HepG2 (cell line): ENCODE measurements at regions not wholly inside any gene's neighbourhood (a gene's known extent, or its start where the extent isn't known, plus 50 kb on each side); places are given as distances from the start of the nearest gene placed in this dataset.

ENCODE experiments used
- ATAC-seq: fragments of 200-7000 bp; cut with Tn5 transposase; 3 replicates; pipeline ENCODE4 v1.9.1; 2020; ENCODE audit warnings: mild to moderate bottlenecking, moderate library complexity
- BruUV-seq: library from RNA; stranded (reverse); fragments of 400-500 nt; replicated peaks from 2 replicates; lab custom pipeline; 2021; lab: Mats Ljungman, UMichigan
- CTCF ChIA-PET: fragments of 300-600 bp; formaldehyde crosslinking; extraction: SDS; loops from one replicate; lab custom pipeline; 2021; ENCODE audit warnings: low total read pairs, inconsistent platforms, low intra/inter-chr PET ratio; lab: Yijun Ruan, JAX
- POLR2A ChIA-PET: fragments of 350-600 bp; sonication (Branson Sonifier 250); formaldehyde crosslinking; loops from one replicate; lab custom pipeline; 2020; ENCODE audit warnings: antibody characterized with exemption, inconsistent platforms; lab: Yijun Ruan, JAX
- DNase-seq: peaks from one replicate; pipeline ENCODE4 v3.0.0-alpha.2; 2015; ENCODE audit warnings: low spot score
- FAIRE-seq: peaks from 3 replicates; lab custom pipeline; 2011; peaks lifted over from hg19 to GRCh38; lab: Jason Lieb, UNC
- H2AFZ ChIP-seq: one replicate; pipeline ENCODE4 v1.6.1; 2011; ENCODE audit warnings: low read length, inconsistent platforms
- H3K27ac ChIP-seq: fragments of 300-600 bp; 3 replicates; pipeline ENCODE4 v1.8.0; 2011; ENCODE audit warnings: mixed run types, mild to moderate bottlenecking, mixed read lengths, low read length, inconsistent platforms; ENCODE audit not compliant: insufficient read depth; ENCODE audit errors: extremely low read length
- H3K27me3 ChIP-seq, 2 experiments: fragments of 200-600 bp in 1 of 2; 2 replicates in 1 of 2; 3 replicates in 1 of 2; pipeline versions ENCODE4 v1.6.0 to v1.8.0; 2011; ENCODE audit warnings: low read length in 2 of 2, mild to moderate bottlenecking in 2 of 2, moderate library complexity in 2 of 2, inconsistent platforms in 1 of 2; ENCODE audit not compliant: insufficient read depth in 2 of 2, control insufficient read depth in 1 of 2
- H3K36me3 ChIP-seq, 2 experiments: fragments of 200-600 bp in 1 of 2; replicated peaks in 1 of 2; 2 replicates in 1 of 2; 3 replicates in 1 of 2; pipeline versions ENCODE4 v1.5.1 to v1.8.0; 2011; ENCODE audit warnings: low read length in 2 of 2, inconsistent platforms in 1 of 2; ENCODE audit not compliant: insufficient read depth in 2 of 2, control insufficient read depth in 1 of 2
- H3K4me1 ChIP-seq: 2 replicates; pipeline ENCODE4 v1.5.1; 2012; ENCODE audit warnings: low read length, inconsistent platforms; ENCODE audit not compliant: insufficient read depth
- H3K4me2 ChIP-seq: 2 replicates; pipeline ENCODE4 v1.6.0; 2011; ENCODE audit warnings: low read depth, low read length, inconsistent platforms
- H3K4me3 ChIP-seq, 3 experiments: fragments of 200-600 bp in 1 of 3; sonication (generic), shearing (Covaris generic) in 1 of 3; replicated peaks in 1 of 3; 2 replicates each; pipeline ENCODE4 v1.5.1; 2011 to 2016; ENCODE audit warnings: low read length in 3 of 3, inconsistent platforms in 2 of 3, low read depth in 2 of 3, mild to moderate bottlenecking in 2 of 3, control low read depth in 1 of 3, mixed read lengths in 1 of 3; ENCODE audit not compliant: insufficient read depth in 1 of 3
- H3K79me2 ChIP-seq: one replicate; pipeline ENCODE4 v1.6.1; 2011; ENCODE audit warnings: low read length, inconsistent platforms; ENCODE audit not compliant: insufficient read depth
- H3K9ac ChIP-seq: 2 replicates; pipeline ENCODE4 v1.6.0; 2011; ENCODE audit warnings: mild to moderate bottlenecking, low read depth, low read length, inconsistent platforms; ENCODE audit not compliant: insufficient read depth
- H3K9me3 ChIP-seq: 2 replicates; pipeline ENCODE4 v1.5.1; 2012; ENCODE audit warnings: mild to moderate bottlenecking, low read length
- H4K20me1 ChIP-seq: 2 replicates; pipeline ENCODE4 v1.6.0; 2011; ENCODE audit warnings: inconsistent platforms, mild to moderate bottlenecking, low read length, moderate library complexity; ENCODE audit not compliant: insufficient read depth
- ARID2 ChIP-seq: sonication (generic); formaldehyde crosslinking; IDR thresholded peaks from 2 replicates; pipeline ENCODE4 v1.8.1; 2022; ENCODE audit warnings: mild to moderate bottlenecking, missing genetic modification reagents, borderline replicate concordance
- HNF4A ChIP-seq: sonication (generic); formaldehyde crosslinking; IDR thresholded peaks from 2 replicates; pipeline ENCODE4 v1.4.0; 2020; ENCODE audit warnings: missing genetic modification reagents
- PHF20 ChIP-seq: sonication (generic); formaldehyde crosslinking; IDR thresholded peaks from 2 replicates; pipeline ENCODE4 v1.5.0; 2020; ENCODE audit warnings: mild to moderate bottlenecking, missing genetic modification reagents
- SAFB2 ChIP-seq: sonication (generic); formaldehyde crosslinking; IDR thresholded peaks from 2 replicates; pipeline ENCODE4 v1.5.1; 2020; ENCODE audit warnings: missing genetic modification reagents, low read depth, mild to moderate bottlenecking, borderline replicate concordance
- SIN3B ChIP-seq: fragments of 150-350 bp; IDR thresholded peaks from 2 replicates; pipeline ENCODE4 v1.6.1; 2014; ENCODE audit warnings: low read length
- ZNF138 ChIP-seq: sonication (generic); formaldehyde crosslinking; IDR thresholded peaks from 2 replicates; pipeline ENCODE4 v1.5.0; 2020; ENCODE audit warnings: mild to moderate bottlenecking, low read depth, missing genetic modification reagents
- ZNF234 ChIP-seq: sonication (generic); formaldehyde crosslinking; conservative IDR thresholded peaks from 2 replicates; pipeline ENCODE4 v1.5.1; 2020; ENCODE audit warnings: mild to moderate bottlenecking, missing genetic modification reagents
- ZNF333 ChIP-seq: sonication (generic); formaldehyde crosslinking; IDR thresholded peaks from 2 replicates; pipeline ENCODE4 v1.4.0; 2020; ENCODE audit warnings: mild to moderate bottlenecking, missing genetic modification reagents, borderline replicate concordance
- ZNF709 ChIP-seq: sonication (generic); formaldehyde crosslinking; IDR thresholded peaks from 2 replicates; pipeline ENCODE4 v1.5.0; 2020; ENCODE audit warnings: mild to moderate bottlenecking, missing genetic modification reagents
- WGBS: methylation state at CpG from one replicate; pipeline ENCODE4 v1.1.6; 2017; ENCODE audit warnings: low lambda C conversion rate; 5-methylcytosine and 5-hydroxymethylcytosine counted together
- in situ Hi-C: cut with HindIII; loops from 2 replicates; pipeline ENCODE4 v1.10.0; 2017; ENCODE audit warnings: low pct_unique_long_range_greater_than_20kb; ENCODE audit not compliant: extremely low pct_ligation_motif_present
- intact Hi-C: fragments of 100-400 bp; cut with micrococcal nuclease; formaldehyde crosslinking; loops from one replicate; pipeline ENCODE4 v1.10.0; 2022; ENCODE audit not compliant: unreplicated experiment
- TF ChIP-seq, protein P1 (sequence below): IDR thresholded peaks from 2 replicates; pipeline ENCODE4 v1.6.1; 2016; ENCODE audit warnings: mild to moderate bottlenecking, missing biosample characterization, missing genetic modification reagents
- TF ChIP-seq, protein P2 (sequence below): sonication (generic); formaldehyde crosslinking; IDR thresholded peaks from 2 replicates; pipeline ENCODE4 v1.4.0; 2020; ENCODE audit warnings: low read depth, mild to moderate bottlenecking, missing genetic modification reagents
- TF ChIP-seq, protein P3 (sequence below), 2 experiments: sonication (generic) in 1 of 2; formaldehyde crosslinking in 1 of 2; IDR thresholded peaks; 2 replicates each; pipeline versions ENCODE4 v1.4.0 to v1.6.1; 2016 to 2020; ENCODE audit warnings: borderline replicate concordance in 1 of 2, low read depth in 1 of 2, mild to moderate bottlenecking in 1 of 2, missing genetic modification reagents in 1 of 2
- TF ChIP-seq, protein P4 (sequence below): sonication (generic); formaldehyde crosslinking; IDR thresholded peaks from 2 replicates; pipeline ENCODE4 v1.4.0; 2020; ENCODE audit warnings: missing genetic modification reagents
- TF ChIP-seq, protein P5 (sequence below): sonication (generic); formaldehyde crosslinking; IDR thresholded peaks from 2 replicates; pipeline ENCODE4 v1.5.0; 2020; ENCODE audit warnings: mild to moderate bottlenecking, missing genetic modification reagents, borderline replicate concordance

DNA sequence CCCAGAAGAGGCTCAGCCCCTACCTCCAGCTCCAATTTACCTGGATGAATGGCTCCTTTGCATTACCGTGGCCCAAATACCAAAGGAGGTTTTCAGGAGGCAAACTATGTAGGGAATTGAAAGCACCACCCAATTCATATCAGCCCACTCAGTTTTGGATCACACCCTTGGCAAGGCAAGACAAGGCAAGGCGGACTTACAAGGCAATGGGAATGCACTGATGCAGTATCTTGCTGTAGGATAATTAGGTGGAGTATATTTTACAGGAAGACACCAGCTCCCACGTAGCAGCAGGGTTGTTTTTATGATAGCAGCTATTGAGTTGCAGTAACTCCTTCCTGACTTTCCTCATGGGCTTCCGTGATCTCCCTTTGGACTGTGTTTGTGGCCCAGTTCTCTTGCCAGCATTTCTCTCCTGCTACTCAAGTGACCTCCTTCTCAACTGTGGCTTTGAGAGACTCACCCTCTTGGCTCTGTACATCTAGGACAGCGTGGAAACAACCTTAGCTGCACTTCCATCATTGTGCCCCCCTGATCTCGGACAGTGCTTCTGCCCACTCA, 935.9 kb downstream of the EFNB2 start:
- no peak overlapping the region for H3K4me3 ChIP-seq
- H3K9me3 ChIP-seq: peaks cover 56% of the 10 kb centered on the region
- 4% methylated on average over 4 of the region's 6 CpGs for WGBS
- in situ Hi-C loops: no loop called here
- CTCF ChIA-PET: no interaction called here
- H2AFZ ChIP-seq: no peak overlapping the region
- no peaks in the 10 kb centered on the region for H3K36me3 ChIP-seq
- FAIRE-seq (no peak), DNase-seq (no peak), ATAC-seq (no peak)
- no peak overlapping the region for H3K9ac ChIP-seq
- H3K27me3 ChIP-seq: no peaks in the 10 kb centered on the region
- no peaks in the 10 kb centered on the region for H4K20me1 ChIP-seq
- BruUV-seq: no TSS peak
- intact Hi-C loops: no loop called here
- H3K4me1 ChIP-seq: no peaks in the 10 kb centered on the region
- no peaks in the 10 kb centered on the region for H3K79me2 ChIP-seq
- H3K4me2 ChIP-seq: no peak overlapping the region
- H3K27ac ChIP-seq: no peak overlapping the region
- TF ChIP-seq, protein P1, sequence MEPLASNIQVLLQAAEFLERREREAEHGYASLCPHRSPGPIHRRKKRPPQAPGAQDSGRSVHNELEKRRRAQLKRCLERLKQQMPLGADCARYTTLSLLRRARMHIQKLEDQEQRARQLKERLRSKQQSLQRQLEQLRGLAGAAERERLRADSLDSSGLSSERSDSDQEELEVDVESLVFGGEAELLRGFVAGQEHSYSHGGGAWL: no peak
- TF ChIP-seq PHF20 (no peak), SIN3B (no peak), ZNF234 (no peak), ARID2 (CRISPR knock-in tag) (no peak), ZNF138 (CRISPR knock-in tag) (no peak), ZNF333 (no peak), ZNF709 (no peak), SAFB2 (CRISPR knock-in tag) (no peak), HNF4A (CRISPR knock-in tag) (no peak)
- TF ChIP-seq, protein P2, sequence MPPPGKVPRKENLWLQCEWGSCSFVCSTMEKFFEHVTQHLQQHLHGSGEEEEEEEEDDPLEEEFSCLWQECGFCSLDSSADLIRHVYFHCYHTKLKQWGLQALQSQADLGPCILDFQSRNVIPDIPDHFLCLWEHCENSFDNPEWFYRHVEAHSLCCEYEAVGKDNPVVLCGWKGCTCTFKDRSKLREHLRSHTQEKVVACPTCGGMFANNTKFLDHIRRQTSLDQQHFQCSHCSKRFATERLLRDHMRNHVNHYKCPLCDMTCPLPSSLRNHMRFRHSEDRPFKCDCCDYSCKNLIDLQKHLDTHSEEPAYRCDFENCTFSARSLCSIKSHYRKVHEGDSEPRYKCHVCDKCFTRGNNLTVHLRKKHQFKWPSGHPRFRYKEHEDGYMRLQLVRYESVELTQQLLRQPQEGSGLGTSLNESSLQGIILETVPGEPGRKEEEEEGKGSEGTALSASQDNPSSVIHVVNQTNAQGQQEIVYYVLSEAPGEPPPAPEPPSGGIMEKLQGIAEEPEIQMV: no peak
- TF ChIP-seq, protein P3, sequence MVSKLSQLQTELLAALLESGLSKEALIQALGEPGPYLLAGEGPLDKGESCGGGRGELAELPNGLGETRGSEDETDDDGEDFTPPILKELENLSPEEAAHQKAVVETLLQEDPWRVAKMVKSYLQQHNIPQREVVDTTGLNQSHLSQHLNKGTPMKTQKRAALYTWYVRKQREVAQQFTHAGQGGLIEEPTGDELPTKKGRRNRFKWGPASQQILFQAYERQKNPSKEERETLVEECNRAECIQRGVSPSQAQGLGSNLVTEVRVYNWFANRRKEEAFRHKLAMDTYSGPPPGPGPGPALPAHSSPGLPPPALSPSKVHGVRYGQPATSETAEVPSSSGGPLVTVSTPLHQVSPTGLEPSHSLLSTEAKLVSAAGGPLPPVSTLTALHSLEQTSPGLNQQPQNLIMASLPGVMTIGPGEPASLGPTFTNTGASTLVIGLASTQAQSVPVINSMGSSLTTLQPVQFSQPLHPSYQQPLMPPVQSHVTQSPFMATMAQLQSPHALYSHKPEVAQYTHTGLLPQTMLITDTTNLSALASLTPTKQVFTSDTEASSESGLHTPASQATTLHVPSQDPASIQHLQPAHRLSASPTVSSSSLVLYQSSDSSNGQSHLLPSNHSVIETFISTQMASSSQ (IDR thresholded peaks at IDR 0.05; ENCODE audit: low read depth): no peak
- TF ChIP-seq, protein P3 (CRISPR knock-in tag; IDR thresholded peaks at IDR 0.05; ENCODE audit: borderline replicate concordance): no peak
- TF ChIP-seq, protein P4, sequence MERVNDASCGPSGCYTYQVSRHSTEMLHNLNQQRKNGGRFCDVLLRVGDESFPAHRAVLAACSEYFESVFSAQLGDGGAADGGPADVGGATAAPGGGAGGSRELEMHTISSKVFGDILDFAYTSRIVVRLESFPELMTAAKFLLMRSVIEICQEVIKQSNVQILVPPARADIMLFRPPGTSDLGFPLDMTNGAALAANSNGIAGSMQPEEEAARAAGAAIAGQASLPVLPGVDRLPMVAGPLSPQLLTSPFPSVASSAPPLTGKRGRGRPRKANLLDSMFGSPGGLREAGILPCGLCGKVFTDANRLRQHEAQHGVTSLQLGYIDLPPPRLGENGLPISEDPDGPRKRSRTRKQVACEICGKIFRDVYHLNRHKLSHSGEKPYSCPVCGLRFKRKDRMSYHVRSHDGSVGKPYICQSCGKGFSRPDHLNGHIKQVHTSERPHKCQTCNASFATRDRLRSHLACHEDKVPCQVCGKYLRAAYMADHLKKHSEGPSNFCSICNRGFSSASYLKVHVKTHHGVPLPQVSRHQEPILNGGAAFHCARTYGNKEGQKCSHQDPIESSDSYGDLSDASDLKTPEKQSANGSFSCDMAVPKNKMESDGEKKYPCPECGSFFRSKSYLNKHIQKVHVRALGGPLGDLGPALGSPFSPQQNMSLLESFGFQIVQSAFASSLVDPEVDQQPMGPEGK (CRISPR knock-in tag): no peak
- TF ChIP-seq, protein P5, sequence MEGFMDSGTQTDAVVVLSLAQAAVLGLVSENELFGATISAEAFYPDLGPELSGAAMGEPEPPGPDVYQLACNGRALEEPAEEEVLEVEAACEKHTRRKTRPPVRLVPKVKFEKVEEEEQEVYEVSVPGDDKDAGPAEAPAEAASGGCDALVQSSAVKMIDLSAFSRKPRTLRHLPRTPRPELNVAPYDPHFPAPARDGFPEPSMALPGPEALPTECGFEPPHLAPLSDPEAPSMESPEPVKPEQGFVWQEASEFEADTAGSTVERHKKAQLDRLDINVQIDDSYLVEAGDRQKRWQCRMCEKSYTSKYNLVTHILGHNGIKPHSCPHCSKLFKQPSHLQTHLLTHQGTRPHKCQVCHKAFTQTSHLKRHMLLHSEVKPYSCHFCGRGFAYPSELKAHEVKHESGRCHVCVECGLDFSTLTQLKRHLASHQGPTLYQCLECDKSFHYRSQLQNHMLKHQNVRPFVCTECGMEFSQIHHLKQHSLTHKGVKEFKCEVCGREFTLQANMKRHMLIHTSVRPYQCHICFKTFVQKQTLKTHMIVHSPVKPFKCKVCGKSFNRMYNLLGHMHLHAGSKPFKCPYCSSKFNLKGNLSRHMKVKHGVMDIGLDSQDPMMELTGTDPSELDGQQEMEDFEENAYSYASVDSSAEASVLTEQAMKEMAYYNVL (CRISPR knock-in tag): no peak
- POLR2A ChIA-PET: no interaction called here
